NCI-H2227 treated with DMSO at 0.1 percent for 48 hours (cell line): ENCODE measurements at regions not wholly inside any gene's neighbourhood (a gene's known extent, or its start where the extent isn't known, plus 50 kb on each side); places are given as distances from the start of the nearest gene placed in this dataset.
A peak's percentile ranks its signal among the peaks of the same experiment; 100 is the strongest.

Experiments
- DNase-seq: peaks from one replicate; lab custom pipeline; 2025; lab: John Stamatoyannopoulos, UW

DNA sequence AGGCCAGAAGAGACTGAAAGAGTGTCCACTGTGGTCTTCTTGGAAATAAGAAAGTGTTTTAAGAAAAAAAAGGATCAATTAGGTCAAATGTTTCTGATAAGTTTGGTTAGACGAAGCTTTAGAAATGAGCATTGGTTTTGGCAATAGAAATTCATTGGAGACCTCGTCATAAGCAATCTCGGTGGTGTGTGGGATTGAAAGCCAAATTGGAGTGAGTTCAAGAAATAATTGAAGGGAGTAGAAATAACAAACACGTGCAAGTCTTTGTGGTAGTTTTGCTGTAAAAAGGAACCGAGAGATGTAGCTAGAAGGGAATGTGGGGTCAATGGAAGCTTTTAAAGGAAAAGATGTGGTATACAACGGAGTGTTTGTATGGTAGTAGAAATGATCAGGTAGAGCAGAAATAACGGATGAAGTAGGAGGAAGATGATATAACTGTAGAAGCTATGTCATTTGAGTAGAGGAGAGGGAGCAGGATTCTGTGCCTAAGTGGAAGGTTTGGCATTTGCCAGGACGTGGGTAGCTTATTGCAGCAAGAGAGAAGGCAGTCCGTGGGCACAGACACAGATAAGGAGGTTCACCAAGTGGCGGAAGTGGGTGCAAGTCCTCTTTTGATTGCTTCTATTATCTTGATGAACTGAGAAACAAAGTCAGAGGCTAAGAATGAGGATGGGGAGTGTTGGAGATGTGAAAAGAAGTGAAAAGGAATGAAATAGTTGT, 146.2 kb downstream of the DACT1 start:
- no peak for DNase-seq

DNA sequence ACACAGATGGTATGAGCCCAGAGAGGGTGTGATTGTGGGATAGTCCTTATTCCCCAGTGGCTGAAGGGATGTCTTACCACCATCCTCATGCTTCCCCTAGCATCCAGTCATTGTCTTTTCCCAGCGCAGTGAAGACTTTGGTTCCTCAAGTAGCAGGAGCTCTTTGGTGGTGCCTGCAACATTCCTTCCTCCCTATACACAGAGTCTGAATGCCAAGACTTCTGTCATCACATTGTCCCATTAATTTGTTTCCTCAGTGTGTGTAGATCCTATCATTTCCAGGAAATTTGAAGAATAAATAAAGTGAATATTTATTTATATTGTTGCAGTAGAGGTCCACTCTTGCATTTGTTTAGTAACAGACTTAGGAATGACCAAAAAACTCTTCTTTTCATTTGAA, 147.2 kb downstream of the DACT1 start:
- no peak for DNase-seq

DNA sequence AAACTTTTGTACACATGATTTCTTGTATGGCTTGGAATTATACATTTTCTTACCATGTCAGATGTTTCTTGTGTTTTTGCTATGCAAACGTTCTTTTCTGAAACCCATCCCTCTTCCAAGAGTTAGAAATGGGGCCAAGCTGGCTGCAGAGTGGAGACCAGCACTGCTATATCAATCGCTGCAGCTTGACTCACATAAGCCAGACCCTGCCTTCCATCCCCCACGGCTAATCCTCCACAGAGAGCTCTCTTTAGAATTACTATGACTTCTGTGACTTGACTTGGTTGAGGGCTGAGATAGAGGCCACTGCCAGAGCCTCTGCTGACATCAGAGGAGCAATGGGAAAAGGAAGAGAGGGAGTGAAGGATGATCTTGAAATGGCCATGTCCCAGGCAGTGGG, 147.9 kb downstream of the DACT1 start:
- no peak for DNase-seq

DNA sequence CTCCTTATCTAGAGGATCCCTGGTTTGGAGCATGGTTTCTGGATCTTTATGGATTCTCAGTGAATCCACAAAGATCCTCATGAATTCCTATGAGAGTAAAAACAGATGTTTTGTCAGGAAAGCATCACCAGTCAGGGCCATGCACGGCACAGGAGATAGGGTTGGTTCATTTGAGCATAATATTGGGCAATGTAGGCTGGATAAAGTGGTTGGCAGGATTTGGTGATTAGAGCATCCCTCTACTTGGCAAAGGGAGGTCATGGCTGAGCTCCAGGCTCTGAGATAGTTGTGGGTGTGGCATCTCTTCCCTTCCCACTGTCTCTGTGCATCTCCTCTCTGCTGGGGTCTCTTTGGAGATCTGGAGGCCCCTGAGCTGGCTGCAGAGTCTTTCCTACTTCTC, 149.8 kb downstream of the DACT1 start:
- no peak for DNase-seq

DNA sequence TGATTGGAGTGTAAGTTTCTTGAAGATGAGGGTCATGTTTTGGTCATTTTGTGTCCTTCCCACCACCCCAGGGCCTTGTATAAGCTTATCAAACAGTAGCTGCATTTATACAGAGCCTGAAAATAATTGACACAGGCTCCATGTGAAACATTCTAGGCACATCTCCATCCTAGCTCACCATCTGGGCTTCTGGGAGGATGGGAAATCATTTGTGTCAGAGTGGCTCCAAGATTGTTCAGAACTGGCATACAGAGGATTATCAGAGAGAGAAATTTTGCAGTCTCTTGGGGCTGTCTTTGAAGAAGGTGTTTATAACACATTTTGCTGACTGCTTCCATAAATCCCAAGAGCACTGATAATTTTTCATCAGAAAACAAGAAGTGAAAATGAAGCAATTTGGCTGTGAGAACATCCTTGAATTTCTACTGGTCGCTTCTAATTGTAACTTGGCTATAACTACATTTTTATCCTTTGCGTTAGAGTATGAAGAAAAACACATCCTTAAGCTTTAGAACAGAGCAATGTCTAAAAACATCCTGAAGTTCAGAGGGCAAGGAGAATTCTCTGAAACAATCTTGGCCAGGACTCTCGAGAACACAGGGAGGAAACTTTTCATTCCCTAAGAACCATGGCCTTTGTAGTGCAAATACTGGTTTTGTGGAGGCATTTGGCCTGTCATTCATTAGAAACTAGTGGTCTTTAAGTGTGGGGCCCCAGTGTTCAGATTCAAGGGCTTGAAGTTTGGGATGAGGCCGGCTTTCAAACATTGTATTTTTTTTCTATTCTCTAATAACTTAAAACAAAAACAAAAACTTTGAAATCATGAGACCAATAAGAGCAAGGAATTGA, 151.1 kb downstream of the DACT1 start:
- DNase-seq: no peak

DNA sequence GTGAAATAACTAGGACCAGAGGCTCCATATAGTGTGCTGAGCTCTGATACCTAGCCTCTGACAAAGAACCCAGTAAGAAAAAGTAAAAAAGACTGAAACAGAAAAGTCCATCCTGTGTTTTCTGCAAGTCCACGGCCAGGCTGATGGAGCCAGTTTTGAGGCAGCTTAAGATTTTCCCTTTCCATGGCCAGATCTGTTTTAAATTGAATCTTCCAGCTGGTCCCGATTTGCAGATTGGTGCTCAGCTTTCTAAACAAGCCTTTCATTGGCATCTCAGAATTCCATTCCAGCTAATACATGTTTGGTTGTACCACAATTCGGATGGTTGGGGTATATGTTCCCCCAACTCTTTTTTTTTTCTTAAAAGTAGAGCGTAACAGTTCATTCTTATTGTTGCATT, 152.0 kb downstream of the DACT1 start:
- no peak for DNase-seq

DNA sequence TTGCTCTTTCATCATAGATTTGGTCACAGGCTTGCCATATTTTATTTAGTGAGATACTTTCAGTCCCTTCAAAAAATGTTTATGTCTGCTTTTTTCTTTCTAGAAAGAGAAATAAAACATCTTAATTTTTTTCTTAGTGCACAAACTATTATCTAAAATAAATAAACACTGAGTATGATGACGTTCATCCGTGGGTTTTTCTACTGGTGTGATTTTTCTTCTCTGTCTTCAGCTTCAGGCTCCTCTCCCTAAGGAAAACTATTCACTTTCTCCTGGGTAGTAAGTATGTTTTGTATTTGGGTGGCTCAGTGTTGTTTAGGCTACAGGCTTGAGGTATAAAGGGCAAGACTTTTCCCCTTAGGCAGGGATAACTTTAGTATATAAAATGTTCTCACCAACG, 154.7 kb downstream of the DACT1 start:
- DNase-seq: no peak

DNA sequence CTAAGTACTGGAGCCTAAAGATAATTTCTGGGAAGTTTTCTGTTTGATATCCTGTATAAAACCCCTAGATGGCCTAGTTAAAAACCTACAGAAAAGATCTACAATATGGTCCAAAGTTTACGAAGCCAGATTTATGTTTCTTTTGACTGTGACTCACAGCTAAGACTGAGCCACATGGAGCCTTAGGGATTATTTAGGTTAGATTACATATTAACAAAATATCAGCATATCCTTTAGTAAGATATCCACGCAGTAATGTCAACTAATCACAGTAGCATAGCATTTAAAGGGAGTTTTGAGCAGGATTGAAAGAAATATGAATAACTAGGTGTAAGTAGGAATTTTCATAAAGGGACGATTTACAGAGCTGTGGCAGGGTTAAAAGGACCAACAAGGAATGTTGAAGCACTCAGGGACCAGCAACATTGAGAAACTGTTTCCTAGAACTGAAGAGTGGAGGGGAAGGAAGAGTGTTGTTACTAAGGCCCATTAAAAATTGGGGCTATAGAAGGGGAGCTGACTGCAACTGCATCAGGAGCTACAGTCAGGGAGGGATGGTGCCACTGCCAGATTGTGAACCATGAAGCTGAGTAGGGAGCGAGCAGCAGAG, 155.5 kb downstream of the DACT1 start:
- no peak for DNase-seq

DNA sequence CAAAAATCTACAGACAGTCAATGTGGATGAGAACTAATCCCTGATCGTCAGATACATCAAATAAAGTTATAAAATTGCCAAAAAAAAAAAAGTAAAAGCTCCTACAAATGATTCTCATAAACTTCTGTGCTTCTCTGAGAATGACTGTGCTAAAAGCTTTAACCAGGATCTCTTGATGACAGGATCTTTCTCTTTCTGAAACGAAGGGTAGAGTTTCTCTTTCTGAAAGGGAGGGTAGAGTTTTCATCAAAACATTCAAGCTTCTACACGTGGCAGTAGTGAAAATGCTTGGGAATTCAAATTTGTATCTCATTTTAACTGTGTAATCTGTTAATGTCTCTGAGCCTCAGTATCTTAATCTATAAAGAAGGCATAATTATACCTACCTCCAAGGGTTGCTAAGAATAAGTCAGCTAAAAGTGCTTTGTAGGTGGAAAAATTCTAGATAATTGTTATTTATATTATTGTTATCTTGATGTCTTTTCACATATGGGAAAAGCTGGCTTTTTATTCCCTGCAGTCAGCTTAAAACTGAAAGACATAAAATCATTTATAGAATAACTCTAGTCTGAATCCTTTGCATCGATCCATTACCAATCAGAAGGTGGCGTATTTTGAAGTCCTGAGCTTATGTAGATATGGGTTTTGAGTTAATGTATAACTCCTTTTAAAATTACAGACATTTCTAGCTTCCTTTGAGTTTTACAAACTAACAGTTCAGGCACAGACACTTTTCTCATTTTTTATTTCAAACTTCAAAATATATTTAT, 157.4 kb downstream of the DACT1 start:
- DNase-seq: no peak

DNA sequence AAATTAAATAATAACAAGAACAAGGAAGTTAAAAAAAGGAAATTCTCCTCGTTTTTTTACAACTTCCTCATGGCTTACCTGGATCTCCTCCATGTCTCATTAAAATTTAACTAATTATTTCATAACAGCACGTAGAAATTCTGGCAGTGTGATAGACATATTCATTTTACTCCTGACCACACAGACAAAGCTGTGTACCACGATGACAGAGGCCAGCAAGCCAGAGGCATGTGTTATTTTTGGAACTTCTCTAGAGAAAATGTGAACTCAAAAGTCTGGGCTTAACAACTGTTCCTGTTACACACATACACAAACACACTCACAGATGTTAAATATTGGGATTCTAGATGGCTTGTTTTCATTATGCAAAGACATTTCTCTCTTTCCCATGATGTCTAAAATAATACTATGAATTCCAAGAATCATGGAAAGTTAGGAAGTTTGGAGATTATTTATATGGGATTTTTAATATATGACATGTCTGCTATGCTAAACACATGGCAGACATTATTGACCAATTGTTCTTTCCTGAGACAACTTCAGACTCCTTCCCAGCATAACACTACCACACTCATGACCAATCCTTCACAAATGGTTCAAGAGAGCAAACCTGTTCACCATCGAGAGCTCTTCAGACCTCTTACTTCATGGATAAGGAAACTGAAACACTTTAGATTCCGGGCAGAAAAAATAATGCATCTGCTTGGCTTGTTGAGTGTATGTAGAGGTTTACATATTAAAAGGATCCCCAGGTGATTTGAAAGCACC, 158.7 kb downstream of the DACT1 start:
- DNase-seq: no peak

DNA sequence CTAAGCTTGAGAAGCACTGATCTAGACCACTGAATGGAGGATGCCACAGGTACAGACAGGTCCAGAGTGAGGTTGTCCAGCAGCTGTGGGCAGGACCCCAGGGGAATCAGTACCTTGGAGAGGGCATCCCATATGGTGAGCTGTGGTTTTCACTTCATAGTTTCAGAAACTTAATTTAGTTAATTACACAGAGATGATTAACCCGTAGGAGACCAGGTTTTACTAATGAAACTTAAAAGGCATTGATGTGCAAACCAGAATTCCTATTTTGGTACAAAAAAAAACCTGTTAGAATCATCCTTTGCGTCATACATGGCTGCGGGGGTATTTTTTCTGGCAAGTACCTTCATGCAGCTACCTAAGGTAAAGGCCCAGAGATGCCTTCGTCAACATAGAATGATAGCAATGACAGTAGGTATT, 159.3 kb downstream of the DACT1 start:
- DNase-seq: no peak

DNA sequence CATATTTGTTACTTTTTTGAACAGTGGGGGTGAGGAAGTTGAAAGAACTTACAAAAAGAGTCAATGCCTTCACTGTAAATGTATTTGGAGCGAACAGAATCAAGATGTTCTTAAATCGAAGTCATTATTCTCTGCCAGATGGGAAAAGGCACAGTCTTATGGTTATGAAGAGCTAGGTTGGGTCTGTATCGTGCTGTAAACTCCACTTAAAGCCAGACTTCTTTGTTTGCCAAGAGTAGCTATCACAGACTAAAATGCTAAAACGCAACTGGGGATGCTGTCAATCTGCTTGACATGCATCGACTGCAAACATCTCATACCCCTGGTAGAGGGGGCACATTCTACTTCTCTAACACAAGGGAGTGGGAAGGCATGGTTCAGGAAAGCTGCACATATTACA, 160.4 kb downstream of the DACT1 start:
- no peak for DNase-seq

DNA sequence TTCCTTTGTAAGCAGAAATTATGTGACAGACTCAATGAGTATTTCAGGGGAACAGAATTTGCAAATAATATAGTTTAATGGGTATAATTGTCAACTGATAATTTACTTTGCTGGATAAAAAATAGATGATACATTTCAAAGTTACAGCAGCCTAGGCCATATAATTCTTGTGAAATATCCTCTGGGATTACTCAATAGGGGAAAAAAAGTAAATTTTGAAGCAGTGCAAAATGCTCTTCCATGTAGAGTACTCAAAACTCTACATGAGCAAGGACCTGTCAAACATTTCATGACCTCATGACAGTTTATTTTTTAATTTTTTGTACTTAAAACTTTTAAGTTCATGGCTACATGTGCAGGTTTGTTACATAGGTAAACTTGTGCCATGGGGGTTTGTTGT, 163.3 kb downstream of the DACT1 start:
- DNase-seq: no peak

DNA sequence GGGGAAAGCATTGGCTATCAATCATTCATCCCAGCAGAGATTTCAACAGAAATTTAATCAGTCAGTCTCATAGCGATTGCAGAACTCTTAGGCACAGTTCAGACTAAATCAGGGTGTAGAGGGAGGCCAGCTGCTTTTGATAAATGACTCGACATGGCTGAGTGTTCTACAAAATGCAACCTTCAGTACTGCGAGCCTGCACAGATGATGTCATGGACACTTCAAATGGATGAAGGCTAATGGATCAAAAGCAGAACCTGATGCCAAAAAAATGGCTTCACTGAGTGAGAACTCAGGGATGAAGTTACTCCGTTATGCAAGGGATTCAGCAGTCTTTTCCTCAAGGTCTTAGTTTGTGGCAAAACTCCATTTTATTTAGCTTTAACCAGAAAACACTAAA, 167.3 kb downstream of the DACT1 start:
- DNase-seq: peak; percentile 20

DNA sequence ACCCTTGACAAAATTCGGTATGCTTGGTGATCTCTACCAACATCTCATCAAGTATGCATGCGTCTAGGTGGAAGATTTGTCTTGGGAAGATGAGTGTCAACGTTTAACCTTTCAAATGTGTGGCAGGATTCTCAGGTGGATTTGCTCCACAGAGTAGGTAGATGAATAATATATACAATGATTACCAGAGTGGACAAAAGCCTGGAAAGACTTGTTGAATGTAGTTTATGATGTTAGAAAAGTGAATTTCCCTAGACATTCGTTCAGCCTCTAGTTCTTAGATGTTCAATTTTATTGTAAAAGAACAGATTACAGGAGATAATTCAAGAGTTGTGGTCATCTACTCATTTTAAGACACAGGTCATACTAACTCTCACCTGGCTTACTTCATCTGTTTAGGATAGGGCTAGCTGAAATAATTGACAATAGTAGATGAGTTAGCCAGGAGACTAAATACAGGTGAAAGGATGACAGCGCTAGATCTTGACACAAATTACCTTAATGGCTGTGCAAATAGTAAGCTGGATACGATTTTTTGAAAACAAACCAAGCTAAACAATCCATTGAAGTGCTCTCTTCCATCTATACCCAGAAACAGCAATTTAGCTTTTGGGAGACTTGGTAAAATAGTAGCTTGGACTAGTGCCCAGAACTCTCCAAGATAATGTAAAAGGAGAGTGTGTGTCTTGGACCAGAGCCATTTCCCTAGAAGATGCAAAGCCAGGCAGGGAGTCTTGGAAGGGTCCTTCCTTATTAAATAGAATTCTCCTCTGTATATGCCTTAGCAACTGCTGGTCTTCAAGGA, 168.0 kb downstream of the DACT1 start:
- peak; percentile 94 for DNase-seq

DNA sequence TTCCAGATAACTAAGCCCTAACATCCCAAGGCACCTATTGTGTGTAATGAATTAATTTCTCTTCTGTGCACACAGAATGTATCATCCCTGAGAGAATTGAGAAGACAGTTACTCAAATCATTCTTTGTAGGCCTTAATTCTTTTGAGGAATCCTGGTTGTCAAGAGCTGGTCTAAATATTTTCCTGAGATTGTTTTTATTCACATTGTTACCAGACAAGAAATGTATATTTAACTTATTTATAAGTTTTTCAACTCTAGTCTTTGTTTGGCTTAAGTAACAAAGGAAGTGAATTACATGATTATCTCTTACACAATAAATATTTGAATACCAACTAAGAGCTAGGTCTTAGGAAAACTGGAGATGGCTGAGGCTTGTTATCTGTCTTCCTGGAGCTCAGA, 169.4 kb downstream of the DACT1 start:
- DNase-seq: no peak

DNA sequence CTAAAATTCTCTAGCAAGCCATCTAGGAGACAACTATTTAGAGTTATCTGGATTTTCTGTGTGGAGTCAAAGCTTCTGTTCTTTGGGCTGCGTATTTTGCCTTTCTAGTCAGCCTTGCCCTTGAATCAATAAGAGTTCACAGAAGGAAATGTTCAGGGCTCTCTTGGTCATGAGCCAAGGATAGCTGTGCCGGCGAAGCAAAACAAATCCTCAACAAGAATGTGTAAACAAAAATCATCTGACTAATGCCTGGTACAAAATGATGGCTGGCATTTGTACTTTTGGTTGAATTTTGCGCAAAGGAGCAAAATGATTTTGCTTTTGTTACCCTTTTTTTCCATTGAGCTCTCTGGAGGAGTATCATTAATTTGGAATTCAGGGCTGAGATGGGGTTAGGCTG, 171.1 kb downstream of the DACT1 start:
- DNase-seq: peak; percentile 55

DNA sequence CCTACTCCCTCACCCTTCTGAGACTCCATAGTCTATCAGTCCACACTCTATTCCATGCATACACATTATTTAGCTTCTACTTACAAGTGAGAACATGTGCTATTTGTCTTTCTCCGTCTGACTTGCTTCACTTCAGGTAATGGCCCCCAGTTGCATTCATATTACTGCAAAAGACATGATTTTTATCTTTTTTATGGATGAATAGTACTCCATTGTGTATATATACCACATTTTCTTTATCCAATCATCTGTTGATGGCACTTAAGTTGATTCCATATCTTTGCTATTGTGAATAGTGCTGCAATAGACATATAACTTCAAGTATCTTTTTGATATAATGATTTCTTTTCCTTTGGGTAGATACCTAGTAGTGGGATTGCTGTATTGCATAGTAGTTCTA, 171.8 kb downstream of the DACT1 start:
- no peak for DNase-seq

DNA sequence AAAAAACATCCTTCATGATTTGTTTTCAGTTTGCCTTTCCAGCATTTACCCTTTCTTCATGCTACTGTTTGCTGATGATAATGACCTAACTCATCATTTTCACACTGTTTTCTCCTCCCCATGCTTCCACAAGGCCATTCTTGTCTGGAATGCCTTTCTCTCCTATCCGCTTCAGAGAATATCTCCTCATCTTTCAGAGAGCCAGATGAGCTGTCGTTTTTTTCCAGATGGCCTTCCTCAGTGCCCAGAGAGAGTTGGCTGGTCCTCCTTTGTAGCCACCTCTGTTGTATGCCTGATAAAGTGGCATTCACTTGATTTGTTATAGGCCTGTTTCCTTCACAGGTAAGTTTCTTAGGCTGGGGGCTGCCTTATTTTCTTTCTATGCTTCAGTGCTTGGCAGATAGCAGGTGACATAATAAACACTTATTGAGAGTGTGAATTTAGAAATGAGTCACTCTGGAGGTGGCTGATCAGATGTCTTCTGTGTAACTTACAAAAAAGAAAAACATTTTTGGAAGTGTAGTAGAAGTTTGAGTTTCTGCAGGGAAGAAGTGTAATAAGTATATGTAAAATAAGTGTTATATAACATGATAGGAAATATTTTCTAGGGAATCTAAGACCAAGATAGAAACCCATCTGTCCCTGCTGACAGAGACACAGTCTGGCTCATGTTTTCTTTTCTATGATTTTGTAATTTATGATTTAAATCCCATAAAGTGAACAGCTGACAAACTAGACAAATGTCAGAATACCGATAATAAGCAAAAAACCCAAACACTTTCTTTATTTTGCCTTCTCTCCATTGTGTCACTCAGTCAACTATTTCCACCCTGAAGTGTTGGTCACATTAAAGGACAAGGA, 174.5 kb downstream of the DACT1 start:
- DNase-seq: no peak

DNA sequence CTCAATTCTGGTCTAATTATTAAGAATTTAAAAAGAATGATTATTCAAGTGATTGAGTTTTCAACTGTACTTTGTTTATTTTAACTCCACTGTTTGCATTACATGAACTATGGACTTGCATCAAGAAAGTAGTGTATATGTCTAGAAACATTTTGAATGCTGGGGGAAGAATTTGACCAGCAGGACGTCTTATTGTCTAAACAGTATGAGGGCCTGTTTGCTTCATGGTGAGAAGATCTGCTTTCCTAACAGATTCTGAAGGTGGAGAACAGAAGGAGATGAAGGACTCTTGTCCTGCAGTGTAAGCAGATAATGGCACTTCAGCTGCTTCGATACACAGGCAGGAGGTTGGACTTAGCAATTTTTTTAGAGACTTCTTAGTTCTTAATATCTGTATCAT, 176.0 kb downstream of the DACT1 start:
- no peak for DNase-seq
